ENCODE measurements at regions not wholly inside any gene's neighbourhood (a gene's known extent, or its start where the extent isn't known, plus 50 kb on each side); places are given as distances from the start of the nearest gene placed in this dataset.

DNA sequence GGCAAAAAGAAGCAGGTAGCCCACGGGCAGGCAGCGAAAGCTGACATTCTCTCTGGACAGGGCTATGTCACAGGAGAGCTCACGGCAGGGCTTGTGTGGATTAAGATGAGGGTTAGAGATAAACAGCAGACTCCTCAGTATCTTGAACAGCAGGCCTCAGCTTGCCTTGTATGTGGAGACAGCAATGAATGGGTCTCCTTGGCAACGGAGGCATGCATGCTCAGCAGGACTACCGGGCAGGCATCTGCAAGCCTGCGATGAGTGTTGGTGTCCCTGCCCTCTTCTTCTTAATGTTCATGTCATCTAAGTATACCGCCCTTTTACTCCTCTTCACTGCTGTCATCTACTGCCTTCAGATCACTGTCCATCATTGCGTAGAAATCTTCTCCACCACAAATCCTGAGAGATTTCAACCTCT lies 81.9 kb upstream of the C1GALT1 start:
- no peaks in the 10 kb centered on the region for H3K36me3 ChIP-seq (ENCODE audit: control insufficient read depth in 2 of 2, insufficient read depth in 2 of 2, low read length in 2 of 2)
- H3K4me1 ChIP-seq (ENCODE audit: control insufficient read depth in 2 of 2, insufficient read depth in 2 of 2, low read length in 2 of 2) = no peaks in the 10 kb centered on the region
- H3K4me3 ChIP-seq (ENCODE audit: low read length in 2 of 2) = no peak overlapping the region
- no peaks in the 10 kb centered on the region for H3K27me3 ChIP-seq (ENCODE audit: control insufficient read depth in 2 of 2, insufficient read depth in 2 of 2, low read length in 2 of 2)
- no peaks in the 10 kb centered on the region for H3K9me3 ChIP-seq (ENCODE audit: control insufficient read depth in 2 of 2, low read length in 2 of 2)
- no peak overlapping the region for H3K27ac ChIP-seq (ENCODE audit: low read depth in 2 of 2, low read length in 2 of 2)
- H3K9ac ChIP-seq (ENCODE audit: low read depth in 1 of 2, low read length in 2 of 2) = no peak overlapping the region

DNA sequence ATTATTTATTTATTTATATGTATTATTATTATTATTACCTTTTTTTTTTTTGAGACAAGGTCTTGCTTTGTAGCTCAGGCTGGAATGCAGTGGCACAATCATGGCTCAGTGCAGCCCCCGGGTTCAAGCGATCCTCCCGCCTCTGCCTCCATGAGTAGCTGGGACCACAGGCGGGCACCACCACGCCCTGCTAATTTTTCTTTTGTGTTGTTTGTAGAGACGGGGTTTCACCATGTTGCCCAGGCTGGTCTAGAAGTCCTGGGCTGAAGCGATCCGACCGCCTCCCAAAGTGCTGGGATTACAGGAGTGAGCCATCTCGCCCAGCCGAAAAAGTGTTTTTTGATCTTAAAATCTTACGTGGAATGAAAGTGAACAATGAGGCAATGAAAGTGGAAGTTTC lies 79.4 kb upstream of the C1GALT1 start:
- H3K27me3 ChIP-seq (ENCODE audit: control insufficient read depth in 2 of 2, insufficient read depth in 2 of 2, low read length in 2 of 2) = no peaks in the 10 kb centered on the region
- no peaks in the 10 kb centered on the region for H3K36me3 ChIP-seq (ENCODE audit: control insufficient read depth in 2 of 2, insufficient read depth in 2 of 2, low read length in 2 of 2)
- no peaks in the 10 kb centered on the region for H3K9me3 ChIP-seq (ENCODE audit: control insufficient read depth in 2 of 2, low read length in 2 of 2)
- H3K9ac ChIP-seq (ENCODE audit: low read depth in 1 of 2, low read length in 2 of 2) = peak overlapping the region; percentile 19 to 53
- peak overlapping the region; percentile 51 to 56 for H3K4me3 ChIP-seq (ENCODE audit: low read length in 2 of 2)
- H3K4me1 ChIP-seq (ENCODE audit: control insufficient read depth in 2 of 2, insufficient read depth in 2 of 2, low read length in 2 of 2) = no peaks in the 10 kb centered on the region
- no peak overlapping the region for H3K27ac ChIP-seq (ENCODE audit: low read depth in 2 of 2, low read length in 2 of 2)

DNA sequence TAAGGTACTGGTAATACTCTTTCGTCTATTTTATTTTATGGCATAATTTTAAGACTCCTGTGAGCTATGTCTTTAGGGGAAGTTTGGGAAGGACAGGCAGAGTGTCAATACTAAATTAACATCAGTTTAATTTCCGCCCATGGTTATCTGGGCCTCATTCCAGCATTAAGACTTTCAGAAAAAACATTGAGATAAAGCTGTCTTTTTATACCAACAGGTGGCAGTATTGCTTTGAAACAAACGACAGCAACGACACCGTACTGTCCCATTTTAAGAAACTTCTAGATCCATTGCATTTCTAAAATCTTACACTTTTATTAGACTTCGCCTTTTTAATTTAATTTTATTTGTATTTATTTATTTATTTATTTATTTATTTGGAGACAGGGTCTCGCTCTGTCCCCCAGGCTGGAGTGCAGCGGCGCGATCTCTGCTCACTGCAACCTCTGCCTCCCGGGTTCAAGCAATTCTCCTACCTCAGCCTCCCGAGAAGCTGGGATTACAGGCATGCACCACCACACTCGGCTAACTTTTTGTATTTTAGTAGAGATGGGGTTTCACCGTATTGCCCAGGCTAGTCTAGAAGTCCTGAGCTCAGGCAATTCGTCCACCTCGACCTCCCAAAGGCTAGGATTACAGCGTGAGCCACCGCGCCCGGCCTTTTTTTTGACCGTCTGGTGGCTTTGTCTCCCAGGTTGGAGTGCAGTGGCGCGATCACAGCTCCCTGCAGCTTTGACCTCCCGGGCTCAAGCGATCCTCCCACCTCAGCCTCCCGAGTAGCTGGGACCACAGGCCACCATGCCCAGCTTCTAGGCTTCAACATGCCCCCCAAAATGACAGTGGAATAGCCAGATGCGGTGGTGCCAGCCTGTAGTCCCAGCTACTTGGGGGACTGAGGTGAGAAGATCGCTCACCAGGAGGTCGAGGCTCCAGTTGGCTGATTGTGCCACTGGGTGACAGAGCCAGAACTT lies 78.7 kb upstream of the C1GALT1 start:
- Histone ChIP-seq H3K27ac (ENCODE audit: low read depth in 2 of 2, low read length in 2 of 2) (no peak overlapping the region), H3K4me3 (ENCODE audit: low read length in 2 of 2) (peak overlapping the region; percentile 51 to 56), H3K36me3 (ENCODE audit: control insufficient read depth in 2 of 2, insufficient read depth in 2 of 2, low read length in 2 of 2) (no peaks in the 10 kb centered on the region), H3K9ac (ENCODE audit: low read depth in 1 of 2, low read length in 2 of 2) (peak overlapping the region; percentile 19 to 53), H3K9me3 (ENCODE audit: control insufficient read depth in 2 of 2, low read length in 2 of 2) (no peaks in the 10 kb centered on the region), H3K27me3 (ENCODE audit: control insufficient read depth in 2 of 2, insufficient read depth in 2 of 2, low read length in 2 of 2) (no peaks in the 10 kb centered on the region), H3K4me1 (ENCODE audit: control insufficient read depth in 2 of 2, insufficient read depth in 2 of 2, low read length in 2 of 2) (no peaks in the 10 kb centered on the region)

DNA sequence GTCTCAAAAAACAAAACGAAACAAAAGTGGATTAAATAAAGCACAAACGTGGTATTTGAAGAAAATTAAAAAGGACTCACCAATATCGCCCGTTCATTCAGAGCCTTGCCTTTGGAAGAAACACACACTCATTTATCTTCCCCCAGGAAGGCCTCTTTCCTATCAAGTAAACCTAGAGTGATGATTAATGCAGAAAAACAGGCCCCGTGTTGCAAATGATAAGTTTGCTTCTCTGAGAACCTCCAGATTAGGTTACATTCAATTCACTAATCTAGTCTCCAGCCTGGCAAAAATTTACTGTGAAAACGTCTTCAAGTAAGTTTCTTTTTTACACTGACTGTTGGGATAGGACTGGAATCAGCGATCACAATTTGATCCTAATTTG lies 78.0 kb upstream of the C1GALT1 start:
- no peak overlapping the region for H3K27ac ChIP-seq (ENCODE audit: low read depth in 2 of 2, low read length in 2 of 2)
- no peaks in the 10 kb centered on the region for H3K4me1 ChIP-seq (ENCODE audit: control insufficient read depth in 2 of 2, insufficient read depth in 2 of 2, low read length in 2 of 2)
- no peaks in the 10 kb centered on the region for H3K9me3 ChIP-seq (ENCODE audit: control insufficient read depth in 2 of 2, low read length in 2 of 2)
- no peaks in the 10 kb centered on the region for H3K36me3 ChIP-seq (ENCODE audit: control insufficient read depth in 2 of 2, insufficient read depth in 2 of 2, low read length in 2 of 2)
- H3K9ac ChIP-seq (ENCODE audit: low read depth in 1 of 2, low read length in 2 of 2) = no peak overlapping the region
- H3K27me3 ChIP-seq (ENCODE audit: control insufficient read depth in 2 of 2, insufficient read depth in 2 of 2, low read length in 2 of 2) = no peaks in the 10 kb centered on the region
- H3K4me3 ChIP-seq (ENCODE audit: low read length in 2 of 2) = no peak overlapping the region

DNA sequence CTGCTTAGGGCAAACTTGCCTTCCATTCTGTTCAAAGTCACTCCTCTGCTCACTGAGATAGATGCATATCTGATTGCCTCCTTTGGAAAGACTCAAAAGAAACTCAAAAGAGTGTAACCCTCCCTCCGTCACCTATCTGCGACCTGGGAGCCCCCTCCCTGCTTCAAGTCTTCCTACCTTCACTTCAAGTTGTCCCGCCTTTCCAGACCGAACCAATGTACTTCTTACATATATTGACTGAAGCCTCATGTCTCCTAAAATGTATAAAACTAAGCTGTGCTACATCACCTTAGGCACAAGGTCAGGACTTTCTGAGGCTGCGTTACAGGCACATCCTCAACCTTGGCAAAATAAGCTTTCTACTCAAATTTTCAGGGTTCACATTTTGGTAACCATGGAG lies 77.4 kb upstream of the C1GALT1 start:
- H3K27ac ChIP-seq (ENCODE audit: low read depth in 2 of 2, low read length in 2 of 2) = no peak overlapping the region
- H3K9ac ChIP-seq (ENCODE audit: low read depth in 1 of 2, low read length in 2 of 2) = no peak overlapping the region
- no peaks in the 10 kb centered on the region for H3K36me3 ChIP-seq (ENCODE audit: control insufficient read depth in 2 of 2, insufficient read depth in 2 of 2, low read length in 2 of 2)

DNA sequence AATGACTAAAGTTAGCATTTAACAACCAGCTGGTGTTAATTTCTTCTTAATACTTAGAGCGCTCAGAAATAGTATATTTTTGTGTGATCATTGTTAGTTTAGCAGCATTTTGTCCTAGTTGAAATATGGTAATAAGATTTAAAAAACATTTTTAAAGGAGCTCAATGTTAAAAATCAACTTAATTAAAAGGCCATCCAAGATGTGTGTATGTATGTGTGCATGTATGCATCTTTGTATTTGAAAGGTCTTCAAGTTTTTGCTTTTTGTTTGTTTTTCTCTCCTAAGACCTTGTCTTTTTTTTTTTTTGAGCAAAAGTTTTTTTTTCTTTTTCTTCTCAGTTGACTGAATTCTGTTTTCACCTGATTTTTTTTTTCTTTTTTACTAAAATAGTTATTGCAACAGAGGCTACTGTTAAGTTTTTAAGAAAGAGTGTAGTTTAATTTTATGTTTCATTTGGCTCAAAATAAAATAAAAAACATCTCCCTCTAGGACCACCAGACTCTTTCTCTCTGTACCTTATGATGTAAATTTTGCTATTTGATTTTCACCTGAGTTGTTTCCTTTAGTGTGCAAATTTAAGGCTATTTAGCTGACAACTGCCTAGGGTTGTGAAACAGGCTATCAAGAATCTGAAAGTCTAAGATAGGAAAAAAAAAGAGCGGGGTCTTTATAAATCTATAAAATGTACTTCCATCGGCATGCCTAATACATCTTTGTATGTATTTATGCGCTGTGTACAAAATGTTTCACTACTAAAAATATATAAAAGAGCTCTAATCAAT lies 76.4 kb upstream of the C1GALT1 start:
- H3K27me3 ChIP-seq (ENCODE audit: control insufficient read depth in 2 of 2, insufficient read depth in 2 of 2, low read length in 2 of 2) = no peaks in the 10 kb centered on the region
- H3K27ac ChIP-seq (ENCODE audit: low read depth in 2 of 2, low read length in 2 of 2) = no peak overlapping the region
- no peaks in the 10 kb centered on the region for H3K4me1 ChIP-seq (ENCODE audit: control insufficient read depth in 2 of 2, insufficient read depth in 2 of 2, low read length in 2 of 2)
- H3K36me3 ChIP-seq (ENCODE audit: control insufficient read depth in 2 of 2, insufficient read depth in 2 of 2, low read length in 2 of 2) = no peaks in the 10 kb centered on the region
- H3K4me3 ChIP-seq (ENCODE audit: low read length in 2 of 2) = no peak overlapping the region
- no peak overlapping the region for H3K9ac ChIP-seq (ENCODE audit: low read depth in 1 of 2, low read length in 2 of 2)
- no peaks in the 10 kb centered on the region for H3K9me3 ChIP-seq (ENCODE audit: control insufficient read depth in 2 of 2, low read length in 2 of 2)

More for the DNA sequence above, 77.4 kb upstream of the C1GALT1 start:
- Histone ChIP-seq H3K4me3 (ENCODE audit: low read length in 2 of 2) (no peak overlapping the region), H3K4me1 (ENCODE audit: control insufficient read depth in 2 of 2, insufficient read depth in 2 of 2, low read length in 2 of 2) (no peaks in the 10 kb centered on the region), H3K27me3 (ENCODE audit: control insufficient read depth in 2 of 2, insufficient read depth in 2 of 2, low read length in 2 of 2) (no peaks in the 10 kb centered on the region), H3K9me3 (ENCODE audit: control insufficient read depth in 2 of 2, low read length in 2 of 2) (no peaks in the 10 kb centered on the region)

DNA sequence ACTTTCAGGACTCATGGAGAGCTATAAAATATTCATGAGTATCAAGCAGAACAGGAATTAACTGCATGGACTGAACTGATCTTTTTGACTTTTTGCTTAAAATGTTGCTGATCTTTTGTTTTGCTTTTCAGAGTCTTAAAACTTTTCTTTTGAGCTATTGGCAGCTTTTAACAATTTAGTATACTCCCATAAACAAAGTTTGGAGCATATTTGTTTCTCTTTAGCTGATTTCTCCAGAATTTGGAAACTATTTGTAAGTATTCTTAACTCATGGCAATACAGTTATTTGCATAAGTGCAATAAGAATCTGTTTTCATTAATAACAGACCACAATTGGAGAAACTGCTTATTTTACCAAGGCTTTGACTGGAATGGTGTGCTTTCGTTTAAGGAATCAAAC lies 73.4 kb upstream of the C1GALT1 start:
- Histone ChIP-seq H3K27ac (ENCODE audit: low read depth in 2 of 2, low read length in 2 of 2) (no peak overlapping the region), H3K36me3 (ENCODE audit: control insufficient read depth in 2 of 2, insufficient read depth in 2 of 2, low read length in 2 of 2) (no peaks in the 10 kb centered on the region), H3K9me3 (ENCODE audit: control insufficient read depth in 2 of 2, low read length in 2 of 2) (no peaks in the 10 kb centered on the region), H3K9ac (ENCODE audit: low read depth in 1 of 2, low read length in 2 of 2) (no peak overlapping the region), H3K27me3 (ENCODE audit: control insufficient read depth in 2 of 2, insufficient read depth in 2 of 2, low read length in 2 of 2) (no peaks in the 10 kb centered on the region), H3K4me1 (ENCODE audit: control insufficient read depth in 2 of 2, insufficient read depth in 2 of 2, low read length in 2 of 2) (no peaks in the 10 kb centered on the region), H3K4me3 (ENCODE audit: low read length in 2 of 2) (no peak overlapping the region)

DNA sequence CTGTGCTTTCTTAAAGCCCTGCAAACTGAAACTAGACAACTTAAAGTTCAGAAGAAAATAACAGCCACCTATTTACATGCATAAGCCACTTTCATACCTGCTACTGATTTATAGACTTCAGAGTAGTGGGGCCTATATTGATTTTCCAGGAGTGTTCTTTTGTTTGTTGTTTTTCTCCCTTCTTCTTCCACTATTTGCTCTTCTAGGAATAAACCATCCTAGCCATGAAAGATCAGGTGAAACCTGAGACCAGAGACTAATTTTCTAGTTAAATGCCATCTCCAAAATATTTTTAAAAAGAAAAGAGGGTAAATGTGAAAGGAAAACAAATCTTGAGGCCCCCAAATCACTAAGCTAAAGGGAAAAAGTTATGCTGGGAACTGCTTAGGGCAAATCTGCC lies 72.4 kb upstream of the C1GALT1 start:
- Histone ChIP-seq H3K4me1 (ENCODE audit: control insufficient read depth in 2 of 2, insufficient read depth in 2 of 2, low read length in 2 of 2) (no peaks in the 10 kb centered on the region), H3K9ac (ENCODE audit: low read depth in 1 of 2, low read length in 2 of 2) (no peak overlapping the region), H3K27ac (ENCODE audit: low read depth in 2 of 2, low read length in 2 of 2) (no peak overlapping the region), H3K27me3 (ENCODE audit: control insufficient read depth in 2 of 2, insufficient read depth in 2 of 2, low read length in 2 of 2) (no peaks in the 10 kb centered on the region), H3K4me3 (ENCODE audit: low read length in 2 of 2) (no peak overlapping the region), H3K9me3 (ENCODE audit: control insufficient read depth in 2 of 2, low read length in 2 of 2) (no peaks in the 10 kb centered on the region), H3K36me3 (ENCODE audit: control insufficient read depth in 2 of 2, insufficient read depth in 2 of 2, low read length in 2 of 2) (no peaks in the 10 kb centered on the region)

DNA sequence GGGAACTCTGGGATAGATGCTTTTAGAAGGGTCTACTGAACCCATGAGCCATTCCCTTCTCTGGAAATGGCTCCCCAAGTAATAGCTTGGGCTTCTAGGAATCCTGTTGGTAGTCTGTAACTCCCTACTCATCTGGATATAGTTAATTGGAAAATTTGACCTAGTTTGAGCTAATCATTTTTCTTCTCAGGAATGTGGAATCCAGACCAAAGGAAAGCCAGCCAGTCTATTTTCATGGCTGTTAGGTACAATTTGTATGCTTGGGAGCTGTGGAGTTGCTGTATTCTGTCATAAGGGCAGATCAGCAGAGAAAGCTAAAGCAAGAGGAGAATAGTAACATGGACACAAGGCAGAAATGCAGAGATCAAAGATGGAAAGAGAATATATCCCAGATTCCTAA lies 71.6 kb upstream of the C1GALT1 start:
- Histone ChIP-seq H3K27me3 (ENCODE audit: control insufficient read depth in 2 of 2, insufficient read depth in 2 of 2, low read length in 2 of 2) (no peaks in the 10 kb centered on the region), H3K27ac (ENCODE audit: low read depth in 2 of 2, low read length in 2 of 2) (no peak overlapping the region), H3K4me1 (ENCODE audit: control insufficient read depth in 2 of 2, insufficient read depth in 2 of 2, low read length in 2 of 2) (no peaks in the 10 kb centered on the region), H3K36me3 (ENCODE audit: control insufficient read depth in 2 of 2, insufficient read depth in 2 of 2, low read length in 2 of 2) (no peaks in the 10 kb centered on the region), H3K9ac (ENCODE audit: low read depth in 1 of 2, low read length in 2 of 2) (no peak overlapping the region), H3K4me3 (ENCODE audit: low read length in 2 of 2) (no peak overlapping the region), H3K9me3 (ENCODE audit: control insufficient read depth in 2 of 2, low read length in 2 of 2) (no peaks in the 10 kb centered on the region)

DNA sequence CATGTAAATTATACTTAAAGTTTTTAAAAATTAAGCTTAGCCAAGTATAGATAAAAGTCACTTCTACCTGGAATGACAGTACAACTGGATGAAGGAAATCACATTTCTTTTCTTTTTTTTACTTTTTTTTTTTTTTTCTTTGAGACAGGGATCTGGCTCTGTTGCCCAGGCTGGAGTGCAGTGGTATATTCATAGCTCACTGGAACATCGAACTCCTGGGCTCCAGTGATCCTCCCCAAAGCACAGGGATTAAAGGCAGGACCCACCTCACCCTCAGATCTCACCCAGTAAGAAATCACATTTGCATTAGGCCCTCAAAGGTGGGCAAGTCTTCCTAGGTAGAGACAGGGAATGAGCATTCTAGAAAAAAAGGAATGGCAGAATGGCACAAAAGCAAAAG lies 69.5 kb upstream of the C1GALT1 start:
- H3K9ac ChIP-seq (ENCODE audit: low read depth in 1 of 2, low read length in 2 of 2) = no peak overlapping the region
- H3K9me3 ChIP-seq (ENCODE audit: control insufficient read depth in 2 of 2, low read length in 2 of 2) = no peaks in the 10 kb centered on the region
- no peak overlapping the region for H3K27ac ChIP-seq (ENCODE audit: low read depth in 2 of 2, low read length in 2 of 2)
- no peak overlapping the region for H3K4me3 ChIP-seq (ENCODE audit: low read length in 2 of 2)
- H3K36me3 ChIP-seq (ENCODE audit: control insufficient read depth in 2 of 2, insufficient read depth in 2 of 2, low read length in 2 of 2) = no peaks in the 10 kb centered on the region
- no peaks in the 10 kb centered on the region for H3K27me3 ChIP-seq (ENCODE audit: control insufficient read depth in 2 of 2, insufficient read depth in 2 of 2, low read length in 2 of 2)
- no peaks in the 10 kb centered on the region for H3K4me1 ChIP-seq (ENCODE audit: control insufficient read depth in 2 of 2, insufficient read depth in 2 of 2, low read length in 2 of 2)

Measured in mucosa of rectum (tissue), 2 donors.